H1 (cell line): ENCODE measurements at regions not wholly inside any gene's neighbourhood (a gene's known extent, or its start where the extent isn't known, plus 50 kb on each side); places are given as distances from the start of the nearest gene placed in this dataset.

Experiments used
- CTCF ChIA-PET: fragments of 300-600 bp; sonication (Branson Sonifier 250); formaldehyde crosslinking; loops from one replicate; lab custom pipeline; 2021; ENCODE audit not compliant: partially characterized antibody; lab: Charles Lee
- POLR2A ChIA-PET: fragments of 300-600 bp; sonication (Branson Sonifier 250); formaldehyde crosslinking; loops from one replicate; lab custom pipeline; 2021; ENCODE audit warnings: inconsistent platforms; ENCODE audit not compliant: partially characterized antibody; lab: Charles Lee
- DNase-seq, 2 experiments: peaks; one replicate each; pipeline versions ENCODE4 v3.0.0 to v3.0.0-alpha.2; 2010 to 2022; ENCODE audit warnings: low spot score in 2 of 2, low read depth in 1 of 2, mixed read lengths in 1 of 2
- FAIRE-seq: peaks from 2 replicates; lab custom pipeline; 2011; peaks lifted over from hg19 to GRCh38; lab: Jason Lieb, UNC
- H2AFZ ChIP-seq: 2 replicates; pipeline ENCODE4 v1.8.1; 2012; ENCODE audit warnings: low read length, inconsistent platforms
- H2AK5ac ChIP-seq: 2 replicates; pipeline ENCODE4 v1.6.1; 2013; ENCODE audit warnings: low read depth, low read length
- H2BK120ac ChIP-seq: replicated peaks from 2 replicates; pipeline ENCODE3; 2013; ENCODE audit warnings: low read depth, low read length, inconsistent platforms
- H2BK12ac ChIP-seq: 2 replicates; pipeline ENCODE4 v1.6.1; 2013; ENCODE audit warnings: low read depth, low read length
- H2BK15ac ChIP-seq: 2 replicates; pipeline ENCODE4 v1.6.1; 2013; ENCODE audit warnings: low read length
- H2BK20ac ChIP-seq: 2 replicates; pipeline ENCODE4 v1.6.1; 2013; ENCODE audit warnings: low read length
- H2BK5ac ChIP-seq: 2 replicates; pipeline ENCODE4 v1.6.1; 2013; ENCODE audit warnings: low read depth, low read length
- H3K14ac ChIP-seq: 2 replicates; pipeline ENCODE4 v1.6.1; 2013; ENCODE audit warnings: inconsistent platforms; ENCODE audit not compliant: insufficient read length
- H3K18ac ChIP-seq: 2 replicates; pipeline ENCODE4 v1.6.1; 2013; ENCODE audit warnings: low read length; ENCODE audit errors: extremely low read depth
- H3K23ac ChIP-seq: 2 replicates; pipeline ENCODE4 v1.6.1; 2013; ENCODE audit warnings: inconsistent platforms; ENCODE audit not compliant: insufficient read length
- H3K23me2 ChIP-seq: 2 replicates; pipeline ENCODE4 v1.6.1; 2013; ENCODE audit warnings: low read depth, low read length
- H3K27ac ChIP-seq: 2 replicates; pipeline ENCODE4 v1.6.1; 2011; ENCODE audit warnings: low read depth, low read length, inconsistent platforms
- H3K27me3 ChIP-seq, 4 experiments: replicated peaks in 1 of 4; 1 replicate in 1 of 4; 2 replicates in 3 of 4; pipeline versions ENCODE4 v1.6.1 to v1.8.1; 2011 to 2013; ENCODE audit warnings: low read length in 3 of 4, mild to moderate bottlenecking in 3 of 4, inconsistent platforms in 2 of 4, mixed read lengths in 2 of 4, moderate library complexity in 1 of 4; ENCODE audit not compliant: control insufficient read depth in 3 of 4, insufficient read depth in 3 of 4; ENCODE audit errors: extremely low read depth in 1 of 4
- H3K36me3 ChIP-seq, 4 experiments: 2 replicates each; pipeline versions ENCODE4 v1.6.1 to v1.8.1; 2011 to 2013; ENCODE audit warnings: mild to moderate bottlenecking in 4 of 4, low read length in 3 of 4, moderate library complexity in 2 of 4, control low read depth in 1 of 4, inconsistent platforms in 1 of 4; ENCODE audit not compliant: insufficient read depth in 4 of 4, control insufficient read depth in 2 of 4
- H3K4ac ChIP-seq: replicated peaks from 2 replicates; pipeline ENCODE3; 2013; ENCODE audit warnings: low read length, low read depth, mixed read lengths, inconsistent platforms; ENCODE audit not compliant: insufficient read length
- H3K4me1 ChIP-seq, 4 experiments: replicated peaks in 1 of 4; 1 replicate in 1 of 4; 2 replicates in 3 of 4; pipeline versions ENCODE4 v1.6.1 to v1.8.1; 2011 to 2013; ENCODE audit warnings: low read length in 3 of 4, inconsistent platforms in 2 of 4, mixed read lengths in 1 of 4; ENCODE audit not compliant: insufficient read depth in 4 of 4, control insufficient read depth in 3 of 4
- H3K4me2 ChIP-seq, 2 experiments: 2 replicates each; pipeline versions ENCODE4 v1.6.1 to v1.8.1; 2011 to 2013; ENCODE audit warnings: low read depth in 2 of 2, low read length in 2 of 2, control low read depth in 1 of 2, inconsistent platforms in 1 of 2, mild to moderate bottlenecking in 1 of 2; ENCODE audit not compliant: insufficient read depth in 1 of 2
- H3K4me3 ChIP-seq, 4 experiments: fragments of 200-600, 300-600 bp in 1 of 4; sonication (generic), shearing (Covaris generic), sonication (Bioruptor Twin) in 1 of 4; 2 replicates each; pipeline versions ENCODE4 v1.5.1 to v1.8.1; 2011 to 2016; ENCODE audit warnings: low read length in 4 of 4, low read depth in 3 of 4, control low read depth in 2 of 4, inconsistent platforms in 2 of 4, mild to moderate bottlenecking in 2 of 4, mixed read lengths in 1 of 4, moderate library complexity in 1 of 4; ENCODE audit not compliant: insufficient read depth in 2 of 4; ENCODE audit errors: extremely low read depth in 1 of 4
- H3K56ac ChIP-seq: replicated peaks from 2 replicates; pipeline ENCODE3; 2013; ENCODE audit warnings: low read depth, mild to moderate bottlenecking, mixed read lengths, low read length, inconsistent platforms; ENCODE audit not compliant: insufficient read length
- H3K79me1 ChIP-seq: 2 replicates; pipeline ENCODE4 v1.6.1; 2013; ENCODE audit warnings: low read depth, low read length, control low read depth
- H3K79me2 ChIP-seq, 2 experiments: 2 replicates each; pipeline versions ENCODE4 v1.6.1 to v1.8.1; 2012 to 2013; ENCODE audit warnings: low read length in 2 of 2, mild to moderate bottlenecking in 2 of 2, inconsistent platforms in 1 of 2; ENCODE audit not compliant: insufficient read depth in 2 of 2, control insufficient read depth in 1 of 2
- H3K9ac ChIP-seq, 4 experiments: replicated peaks in 1 of 4; 1 replicate in 1 of 4; 2 replicates in 3 of 4; pipeline versions ENCODE4 v1.6.1 to v1.8.1; 2011 to 2013; ENCODE audit warnings: low read depth in 3 of 4, low read length in 3 of 4, control low read depth in 2 of 4, mild to moderate bottlenecking in 2 of 4, moderate library complexity in 2 of 4, inconsistent platforms in 1 of 4; ENCODE audit errors: extremely low read depth in 1 of 4
- H3K9me3 ChIP-seq, 2 experiments: 2 replicates each; pipeline versions ENCODE4 v1.6.1 to v1.8.1; 2012 to 2013; ENCODE audit warnings: mild to moderate bottlenecking in 2 of 2, moderate library complexity in 2 of 2, control low read depth in 1 of 2, inconsistent platforms in 1 of 2, low read depth in 1 of 2, low read length in 1 of 2, mixed read lengths in 1 of 2; ENCODE audit not compliant: insufficient read depth in 2 of 2
- H4K20me1 ChIP-seq, 2 experiments: replicated peaks in 1 of 2; 2 replicates each; pipeline versions ENCODE3 to v1.8.1; 2011 to 2013; ENCODE audit warnings: inconsistent platforms in 2 of 2, low read length in 2 of 2, mild to moderate bottlenecking in 1 of 2; ENCODE audit not compliant: insufficient read depth in 2 of 2, control insufficient read depth in 1 of 2
- H4K5ac ChIP-seq: 2 replicates; pipeline ENCODE4 v1.6.1; 2013; ENCODE audit warnings: low read length, low read depth, mixed read lengths, inconsistent platforms; ENCODE audit not compliant: insufficient read length
- H4K8ac ChIP-seq: 2 replicates; pipeline ENCODE4 v1.8.0; 2013; ENCODE audit warnings: mild to moderate bottlenecking, moderate library complexity, low read length, inconsistent platforms; ENCODE audit not compliant: insufficient read depth; ENCODE audit errors: extremely low read depth
- H4K91ac ChIP-seq: replicated peaks from 2 replicates; pipeline ENCODE3; 2013; ENCODE audit warnings: low read length, mixed read lengths, inconsistent platforms; ENCODE audit not compliant: insufficient read length
- PHF8 ChIP-seq: fragments of 200-600 bp; sonication (generic); conservative IDR thresholded peaks from 2 replicates; pipeline ENCODE4 v1.7.1; 2012; ENCODE audit warnings: low read depth, mild to moderate bottlenecking, inconsistent platforms, low read length, moderate library complexity
- WGBS, 2 experiments: shearing (Covaris generic) in 1 of 2; methylation state at CpG; one replicate each; pipeline versions ENCODE4 v1.1.6 to v1.1.7; 2013 to 2015; ENCODE audit warnings: low lambda C conversion rate in 2 of 2, mixed read lengths in 2 of 2, inconsistent platforms in 1 of 2, low coverage in 1 of 2, missing lambda C conversion rate in 1 of 2; ENCODE audit not compliant: insufficient replicate concordance in 2 of 2, insufficient coverage in 1 of 2, insufficient read length in 1 of 2; ENCODE audit errors: extremely low coverage in 1 of 2, missing lambda C conversion rate in 1 of 2; 5-methylcytosine and 5-hydroxymethylcytosine counted together

GRCh38 chr13:47801555-47801954 lies 199.5 kb downstream of the SUCLA2 start:
- TF ChIP-seq PHF8: no peak
- Histone ChIP-seq H3K56ac (no peak overlapping the region), H4K5ac (no peak overlapping the region), H3K18ac (no peak overlapping the region), H3K14ac (no peak overlapping the region), H2AK5ac (no peak overlapping the region), H2AFZ (no peak overlapping the region), H3K27me3 (no peaks in the 10 kb centered on the region), H3K36me3 (no peaks in the 10 kb centered on the region), H2BK120ac (no peak overlapping the region), H3K4me3 (no peak overlapping the region), H3K9me3 (peaks cover 5 to 6% of the 10 kb centered on the region in 2 experiments; a peak in 3 of 4 replicates), H3K4me2 (no peak overlapping the region), H3K27ac (no peak overlapping the region), H2BK5ac (no peak overlapping the region), H2BK15ac (no peak overlapping the region), H2BK12ac (no peak overlapping the region), H3K79me2 (no peaks in the 10 kb centered on the region), H2BK20ac (no peak overlapping the region), H4K20me1 (no peaks in the 10 kb centered on the region), H3K79me1 (no peaks in the 10 kb centered on the region), H4K8ac (no peak overlapping the region), H3K9ac (no peak overlapping the region), H3K23me2 (no peaks in the 10 kb centered on the region), H4K91ac (no peak overlapping the region), H3K4me1 (no peaks in the 10 kb centered on the region), H3K4ac (no peak overlapping the region), H3K23ac (no peak overlapping the region)
- CTCF ChIA-PET: interaction anchor here (1.5 kb wide), 2 partner anchors 9 to 32 kb away, joined by 4 read pairs; no protein-coding TSS in a partner anchor
- POLR2A ChIA-PET: interaction anchor here (0.6 to 1.4 kb wide), 2 partner anchors 38 to 237 kb away, joined by 3 read pairs; no protein-coding TSS in a partner anchor
- no peak for FAIRE-seq
- WGBS, 2 experiments: 95% methylated on average over 3 of the region's 3 CpGs; no CpG with 5 or more reads in 1 of the 2 experiments
- DNase-seq: no peak
